GM18909 (cell line): ENCODE measurements at regions not wholly inside any gene's neighbourhood (a gene's known extent, or its start where the extent isn't known, plus 50 kb on each side); places are given as distances from the start of the nearest gene placed in this dataset.

Source experiments
- ATAC-seq: cut with Tn5 transposase; IDR thresholded peaks from one replicate; pipeline ENCODE4 v1.9.1; 2021; ENCODE audit warnings: mild to moderate bottlenecking; ENCODE audit not compliant: unreplicated experiment, poor library complexity

DNA sequence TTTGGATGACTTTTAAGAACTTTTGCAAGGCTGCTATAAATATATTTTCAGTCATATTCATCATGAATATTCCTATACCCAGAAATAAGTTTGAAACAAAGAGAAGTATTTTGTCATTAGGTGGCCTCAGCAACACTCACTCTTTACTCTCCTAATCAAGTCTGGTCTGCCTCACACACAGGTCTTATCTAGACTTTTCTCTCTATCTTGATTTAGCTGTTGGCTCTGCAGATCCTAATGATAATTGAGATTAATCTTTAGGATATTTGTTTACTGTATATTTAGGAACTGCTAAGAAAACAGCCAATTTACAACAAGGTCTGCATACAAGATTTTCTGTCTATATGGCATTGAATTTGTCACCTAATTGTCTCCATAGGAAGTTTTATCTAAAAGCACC is 297.6 kb downstream of the PTEN start:
- no peak for ATAC-seq

DNA sequence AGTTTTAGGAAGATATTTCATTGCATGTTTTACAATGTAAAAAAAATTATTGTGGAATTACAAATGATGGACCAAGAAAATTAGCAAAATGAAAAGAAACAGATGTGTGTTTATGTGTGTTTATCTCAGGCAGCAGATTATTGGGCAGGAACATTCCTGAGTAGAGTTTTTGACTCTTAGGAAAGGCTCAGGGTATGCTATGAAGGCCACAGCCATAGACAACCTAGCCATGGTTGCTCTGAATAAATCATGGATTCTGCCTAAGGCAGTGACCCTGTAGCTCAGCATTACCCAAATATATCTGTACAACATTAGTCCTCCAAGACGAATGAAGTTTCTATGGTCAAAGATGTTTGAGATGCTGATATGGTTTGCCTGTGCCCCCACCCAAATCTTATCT is 298.3 kb downstream of the PTEN start:
- ATAC-seq: no peak

DNA sequence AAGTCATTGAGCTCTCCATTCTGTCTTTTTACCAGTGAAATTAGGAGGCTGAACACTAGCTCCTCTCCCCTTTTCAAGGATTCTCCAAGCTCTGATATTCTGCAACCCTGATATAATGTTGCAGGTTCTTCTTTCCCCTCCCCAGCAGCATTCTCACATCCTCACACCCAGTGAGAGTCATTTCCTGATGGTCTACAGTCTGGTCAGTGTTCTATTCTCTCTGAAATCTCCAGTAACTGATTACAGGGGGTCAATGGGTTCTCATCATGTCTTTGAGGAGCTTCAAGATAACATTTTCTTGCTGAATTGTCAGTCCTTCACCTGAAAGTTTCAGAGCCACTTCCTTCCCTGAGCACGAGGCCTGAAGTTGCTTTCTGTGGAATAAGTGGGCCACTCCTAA is 299.4 kb downstream of the PTEN start:
- no peak for ATAC-seq

DNA sequence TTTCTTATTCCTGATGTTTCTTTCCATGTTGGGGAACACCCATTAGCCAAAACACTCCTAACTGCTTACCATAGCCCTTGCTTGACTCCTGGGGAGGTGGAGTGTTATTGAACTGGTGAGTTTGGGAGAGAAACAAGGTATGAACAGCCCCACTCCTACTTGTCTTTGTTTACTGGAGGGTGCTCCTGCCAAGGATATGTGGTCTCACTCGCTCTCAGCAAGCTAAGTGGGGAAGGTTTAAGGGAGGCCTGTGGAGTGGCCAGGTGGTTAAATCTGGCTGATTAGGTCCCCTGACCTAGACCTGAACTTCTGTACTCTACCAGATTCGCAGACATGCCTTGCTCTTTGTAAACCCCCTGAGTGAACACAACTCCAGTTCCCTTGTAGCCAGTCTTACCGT is 300.1 kb downstream of the PTEN start:
- no peak for ATAC-seq

DNA sequence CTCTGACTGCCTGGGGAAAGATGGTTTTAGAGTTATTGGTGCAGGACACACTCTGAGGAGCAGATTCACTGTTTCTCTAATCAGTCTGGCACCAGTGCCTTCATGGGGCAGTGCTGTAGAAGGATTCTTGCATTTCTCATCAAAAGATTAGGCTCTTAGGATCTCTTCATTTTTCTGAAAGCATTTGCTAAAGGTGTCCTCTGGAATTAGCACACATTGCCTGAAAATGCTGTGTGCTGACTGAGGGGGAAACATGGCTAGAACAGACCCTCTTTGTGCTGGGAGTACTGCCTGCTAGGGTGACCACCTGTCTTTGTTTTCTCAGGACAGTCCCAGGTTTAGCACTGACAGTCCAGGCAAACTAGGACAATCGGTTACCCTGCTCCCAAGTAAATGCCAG is 301.0 kb downstream of the PTEN start:
- ATAC-seq: no peak

DNA sequence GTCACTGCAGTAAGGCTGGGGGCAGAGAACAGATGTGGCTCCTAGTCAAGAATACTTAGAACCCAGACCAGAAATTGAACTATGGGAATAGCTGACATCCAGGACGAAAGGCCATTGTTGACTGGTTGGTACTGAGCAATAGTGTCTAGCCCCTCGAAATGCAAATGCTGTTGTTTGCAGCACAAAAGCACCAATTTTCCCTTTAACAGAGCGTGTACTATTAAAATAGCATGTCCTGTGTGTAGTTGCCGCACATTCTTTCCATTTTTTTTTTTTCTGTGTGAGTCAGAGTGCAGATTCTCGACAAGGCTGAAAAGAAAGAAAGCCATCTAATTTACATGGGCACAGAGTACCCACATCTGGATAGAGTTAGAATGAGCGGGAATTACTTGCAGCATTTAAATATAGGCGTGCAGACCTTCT is 302.4 kb downstream of the PTEN start:
- ATAC-seq: no peak

DNA sequence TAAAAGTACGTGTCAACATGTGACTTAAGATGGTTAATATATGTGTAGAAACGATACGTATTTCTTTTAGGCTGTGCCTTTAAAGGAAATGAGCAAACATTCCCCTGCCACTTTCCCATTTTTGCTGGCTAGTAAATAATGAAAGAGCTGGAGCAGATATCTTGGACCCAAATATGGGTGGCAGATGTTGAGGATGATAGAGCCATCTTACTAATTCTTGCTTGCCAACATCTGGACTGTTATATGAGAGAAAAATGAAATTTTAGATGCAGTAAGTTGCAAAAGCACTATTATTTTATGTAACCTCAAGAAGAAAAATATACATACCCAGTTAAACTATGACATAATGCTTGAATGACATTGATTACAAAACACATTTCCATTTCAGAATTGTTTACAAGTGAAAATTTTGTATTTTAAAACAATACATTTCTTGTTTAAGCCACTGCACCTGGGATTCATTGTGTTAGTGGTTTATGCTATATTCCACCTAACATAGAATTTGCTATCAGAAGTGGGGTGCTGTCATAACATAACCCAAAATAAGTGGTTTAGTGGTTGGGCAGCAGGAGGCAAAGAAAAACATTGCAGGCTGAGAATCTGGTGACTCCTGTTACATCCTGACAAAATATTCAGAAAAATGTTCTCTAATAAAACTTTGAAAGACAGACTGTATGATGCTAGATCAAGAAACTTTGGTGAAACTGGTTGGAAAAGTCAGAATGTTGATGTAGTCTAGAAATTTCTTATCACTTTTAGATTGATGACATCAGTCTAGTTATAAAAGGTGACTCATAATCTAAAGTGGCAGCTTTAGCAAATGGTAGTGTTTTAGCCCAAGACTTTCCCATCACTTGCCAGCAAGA is 305.0 kb downstream of the PTEN start:
- no peak for ATAC-seq

DNA sequence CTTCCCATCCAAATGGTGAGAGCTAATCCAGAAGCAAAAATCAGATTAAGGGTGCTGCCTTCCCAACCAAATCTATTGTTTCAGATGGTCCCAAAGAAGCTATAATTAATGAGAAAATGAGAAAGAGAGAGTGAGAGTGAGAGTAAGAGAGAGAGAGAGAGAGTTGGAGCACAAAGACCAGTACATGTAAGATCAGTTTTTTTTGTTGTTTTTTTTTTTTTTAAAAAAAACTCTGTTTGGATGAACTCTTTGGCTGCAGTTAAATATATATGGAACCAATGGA is 305.6 kb downstream of the PTEN start:
- ATAC-seq: no peak

DNA sequence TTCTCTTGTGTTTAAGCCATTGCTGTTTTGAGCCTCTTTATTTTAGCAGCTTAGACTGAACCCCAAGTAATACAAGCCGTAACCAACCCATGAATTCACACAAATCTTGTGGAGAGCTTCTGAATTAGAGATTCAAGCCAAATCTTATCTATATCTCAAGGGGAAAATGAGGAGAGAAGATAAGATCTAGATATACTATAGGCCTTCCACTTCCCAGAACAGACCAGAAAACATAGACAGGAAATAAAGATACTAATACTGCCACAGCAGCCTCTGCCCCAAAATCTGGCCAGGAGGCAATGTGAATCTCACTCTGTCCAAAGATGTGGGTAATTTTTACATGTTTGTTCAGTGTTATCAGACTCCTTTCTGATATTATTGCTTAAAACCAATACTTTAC is 307.2 kb downstream of the PTEN start:
- ATAC-seq: no peak

DNA sequence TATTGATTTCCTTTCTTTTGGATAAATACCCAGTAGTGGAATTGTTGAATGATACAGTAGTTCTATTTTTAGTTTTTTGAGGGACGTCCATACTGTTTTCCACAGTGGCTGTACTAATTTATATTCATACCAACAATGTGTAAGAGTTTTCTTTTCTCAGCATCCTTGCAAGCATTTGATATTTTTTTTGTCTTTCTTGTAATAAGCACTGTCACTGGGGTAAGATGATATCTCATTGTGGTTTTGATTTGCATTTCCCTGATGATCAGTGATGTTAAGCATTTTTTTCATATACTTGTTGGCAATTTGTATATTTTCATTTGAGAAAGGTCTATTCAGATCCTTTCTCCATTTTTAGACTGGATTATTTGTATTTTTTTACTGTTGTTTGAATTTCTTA is 308.7 kb downstream of the PTEN start:
- no peak for ATAC-seq

DNA sequence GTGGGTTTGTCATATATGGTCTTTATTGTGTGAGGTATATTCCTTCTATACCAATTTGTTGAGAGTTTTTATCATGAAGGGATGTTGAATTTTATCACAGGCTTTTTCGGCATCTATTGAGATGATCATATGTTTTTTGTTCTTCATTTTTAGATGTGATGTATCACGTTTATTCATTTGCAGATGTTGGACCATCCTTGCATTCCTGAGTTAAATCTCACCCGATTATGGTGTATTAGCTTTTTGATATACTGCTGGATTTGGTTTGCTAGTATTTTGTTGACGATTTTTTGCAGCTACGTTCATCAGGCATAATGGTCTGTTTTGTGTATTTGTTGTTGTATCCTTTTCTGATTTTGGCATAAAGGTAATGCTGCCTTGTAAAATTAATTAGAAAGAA is 311.0 kb downstream of the PTEN start:
- ATAC-seq: no peak

DNA sequence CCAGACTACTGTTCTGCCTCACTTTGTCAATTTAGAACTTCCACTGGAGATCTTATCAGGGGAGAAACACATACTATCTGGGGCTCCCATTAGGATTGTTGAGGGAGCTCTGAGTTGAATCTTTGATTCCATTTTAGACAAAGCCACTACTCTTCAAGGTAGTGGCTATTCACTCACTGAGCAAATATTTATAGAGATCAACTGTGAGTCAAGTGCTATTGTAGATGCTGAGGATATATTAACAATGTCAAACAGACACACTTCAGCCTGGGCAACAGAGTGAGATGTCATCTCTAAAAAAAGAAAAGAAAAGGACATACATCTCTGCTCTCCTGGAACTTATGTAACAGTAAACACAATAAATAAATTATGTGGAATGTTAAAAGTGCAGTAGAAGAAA is 315.3 kb downstream of the PTEN start:
- ATAC-seq: no peak

DNA sequence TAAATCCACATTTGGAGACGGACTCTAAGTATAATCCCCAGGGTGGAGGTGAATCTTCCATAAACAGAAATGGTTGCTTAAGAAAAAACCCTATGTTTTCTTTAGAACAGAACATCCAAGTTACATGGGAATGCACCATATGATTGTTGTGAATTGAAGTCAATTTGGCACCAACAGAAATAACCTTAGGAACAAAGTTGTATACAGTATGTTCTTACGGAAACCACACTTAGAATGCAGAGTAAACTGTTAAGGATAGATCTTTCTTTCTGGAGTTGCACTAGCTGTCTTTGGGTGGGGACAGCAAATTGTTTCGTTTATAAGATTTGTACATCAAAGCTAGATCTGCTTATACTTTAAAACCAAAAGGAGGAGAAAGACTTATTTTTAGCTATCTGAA is 316.4 kb downstream of the PTEN start:
- no peak for ATAC-seq

DNA sequence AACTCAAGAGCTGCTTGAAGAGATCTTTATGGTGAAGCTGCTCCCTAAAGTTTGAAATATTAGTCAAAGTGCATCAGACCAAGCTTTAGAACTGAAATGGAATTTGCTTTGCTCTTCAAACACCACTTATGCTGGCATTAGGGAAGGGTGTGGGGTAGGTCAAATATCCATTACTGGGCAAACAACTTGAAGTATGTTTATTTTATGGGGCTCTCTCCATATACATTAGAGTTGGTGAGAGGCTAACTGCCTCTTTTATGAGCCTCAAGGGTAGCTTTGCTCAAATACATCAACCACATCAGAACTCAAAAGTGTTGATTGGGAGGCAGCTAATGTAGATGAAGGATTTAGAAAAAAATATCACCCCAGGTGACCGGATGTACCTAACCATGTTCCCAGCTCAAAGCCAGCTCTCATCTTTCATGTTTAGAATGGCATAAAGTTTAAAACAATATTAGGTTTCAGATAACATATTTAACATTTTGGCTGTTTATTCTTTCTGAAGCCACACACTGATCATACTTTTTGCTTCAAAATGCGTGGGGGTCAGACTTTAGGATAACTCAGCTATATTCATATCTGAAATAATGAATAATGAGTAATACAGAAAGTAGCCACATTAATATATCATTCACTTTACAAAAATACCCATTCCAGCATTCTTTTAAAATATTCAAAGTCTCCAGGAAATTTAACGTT is 318.6 kb downstream of the PTEN start:
- no peak for ATAC-seq

DNA sequence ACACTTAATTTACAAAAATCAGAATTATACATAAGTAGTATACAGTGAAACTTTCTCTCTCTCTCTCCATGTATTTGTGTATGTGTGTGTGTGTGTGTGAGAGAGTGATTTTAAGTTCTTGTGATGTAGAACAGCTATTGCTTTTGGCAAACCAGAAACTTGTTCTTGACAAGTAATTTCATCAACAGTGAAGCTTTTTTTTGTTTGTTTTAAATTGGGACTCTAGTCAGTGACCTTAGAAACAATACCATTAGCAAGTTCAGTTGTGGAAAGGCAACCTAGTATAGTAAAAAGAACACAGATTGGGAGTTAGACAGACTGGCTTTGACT is 319.1 kb downstream of the PTEN start:
- no peak for ATAC-seq

DNA sequence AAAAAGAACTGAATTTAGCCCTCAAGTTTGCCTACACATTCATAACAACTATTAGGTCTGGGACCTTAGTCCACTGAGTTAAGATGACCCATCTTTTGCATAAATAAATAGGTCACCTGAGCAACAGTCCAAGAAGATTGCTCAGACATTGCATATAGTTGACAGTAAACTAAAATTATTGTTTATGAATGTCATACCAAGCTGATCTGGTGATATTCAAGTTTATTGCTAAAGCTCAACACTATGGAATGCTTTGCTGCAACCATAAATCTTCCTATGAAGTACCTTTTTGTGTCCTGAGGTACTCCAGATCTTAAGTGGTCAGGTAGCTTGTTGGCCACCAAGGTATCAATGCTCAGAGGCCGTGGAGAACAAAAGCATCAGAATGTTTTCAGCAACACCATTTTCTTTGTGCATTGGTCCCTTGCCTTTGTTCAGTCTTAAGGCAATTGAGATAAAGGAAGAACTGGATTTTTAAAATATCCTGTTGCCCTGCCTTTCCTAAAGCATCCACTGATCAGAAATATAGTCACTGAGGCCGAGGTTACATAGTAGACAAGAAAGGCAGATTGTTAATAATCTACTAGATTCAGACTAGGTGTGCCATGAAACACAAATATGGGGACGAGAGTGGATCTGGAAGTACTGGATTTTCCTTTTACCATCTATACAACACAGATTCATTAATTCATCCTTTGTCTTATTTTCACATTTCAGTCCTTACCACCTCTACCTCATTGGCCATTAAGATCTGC is 321.3 kb downstream of the PTEN start:
- ATAC-seq: no peak

DNA sequence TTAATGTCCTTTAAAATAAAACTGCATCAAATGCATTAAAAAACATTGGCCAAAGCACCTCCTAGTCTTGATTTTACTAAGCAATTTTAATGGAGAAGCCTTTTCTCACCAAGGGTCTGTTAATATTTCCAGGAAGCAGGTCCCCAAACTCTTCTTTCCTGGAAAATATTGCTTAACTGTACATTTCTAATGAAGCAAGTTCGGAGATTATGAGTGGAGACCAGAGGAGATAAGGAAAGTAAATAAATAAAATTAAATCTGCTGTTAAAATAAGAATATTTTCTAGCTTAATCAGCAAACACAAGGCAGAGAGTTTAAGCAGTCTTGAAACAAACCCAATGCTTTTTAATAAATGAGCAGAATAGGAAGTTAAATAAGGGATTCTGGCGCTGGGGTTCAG is 322.4 kb downstream of the PTEN start:
- ATAC-seq: no peak

DNA sequence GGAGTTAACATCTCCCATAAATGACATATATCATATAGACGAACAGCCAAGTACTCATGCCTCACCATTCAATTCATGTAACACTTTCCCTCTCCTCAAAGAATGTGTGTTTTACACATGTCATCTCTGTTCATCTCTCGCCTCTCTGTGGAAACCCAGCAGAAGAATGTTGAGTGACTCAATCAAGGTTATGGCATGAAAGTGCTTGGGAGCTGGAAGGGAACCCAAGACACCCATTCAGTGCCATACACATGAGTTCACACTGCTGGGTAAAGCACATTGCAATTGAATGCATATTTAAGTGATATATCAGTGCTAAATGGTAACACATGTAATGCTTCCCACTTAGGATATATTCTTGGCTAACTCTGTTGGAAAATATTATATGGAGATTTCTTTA is 322.9 kb downstream of the PTEN start:
- ATAC-seq: no peak

DNA sequence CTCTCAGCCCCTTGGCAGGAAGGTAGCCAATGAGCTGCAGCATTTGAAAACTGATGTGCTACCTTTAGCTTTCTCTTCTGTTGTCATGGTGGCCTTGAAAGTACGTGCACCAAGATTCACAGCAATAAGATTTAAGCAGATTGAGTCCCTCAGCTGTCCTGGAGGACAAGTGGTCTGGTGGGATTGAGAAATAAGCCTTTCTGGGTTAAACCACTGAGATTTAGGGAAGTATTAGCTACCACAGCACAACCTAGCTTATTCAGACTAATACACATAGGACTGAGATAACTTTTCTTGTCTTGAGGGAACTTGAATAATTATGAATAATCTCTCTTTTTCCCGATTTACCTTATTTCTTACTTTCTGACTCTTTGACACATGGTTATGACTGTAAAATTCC is 324.0 kb downstream of the PTEN start:
- ATAC-seq: no peak

DNA sequence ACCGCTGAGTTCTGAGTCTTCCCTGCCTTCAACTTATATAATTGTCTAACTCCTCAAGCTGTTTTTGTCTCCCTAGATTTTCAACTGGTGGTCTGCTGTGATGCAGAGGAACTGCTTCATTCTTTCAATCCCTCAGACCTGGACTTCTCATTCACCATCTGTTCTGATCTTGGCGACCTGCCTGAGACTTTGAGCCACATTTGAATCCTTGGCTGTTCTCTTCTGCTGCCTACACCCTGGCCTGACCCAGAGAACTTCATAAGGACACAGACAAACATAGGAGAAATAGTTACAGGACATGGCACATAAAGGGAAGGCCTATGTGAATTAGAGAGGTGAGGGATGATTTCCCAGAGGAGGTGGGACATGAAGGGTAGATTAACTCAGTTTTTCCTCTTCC is 326.7 kb downstream of the PTEN start:
- no peak for ATAC-seq

DNA sequence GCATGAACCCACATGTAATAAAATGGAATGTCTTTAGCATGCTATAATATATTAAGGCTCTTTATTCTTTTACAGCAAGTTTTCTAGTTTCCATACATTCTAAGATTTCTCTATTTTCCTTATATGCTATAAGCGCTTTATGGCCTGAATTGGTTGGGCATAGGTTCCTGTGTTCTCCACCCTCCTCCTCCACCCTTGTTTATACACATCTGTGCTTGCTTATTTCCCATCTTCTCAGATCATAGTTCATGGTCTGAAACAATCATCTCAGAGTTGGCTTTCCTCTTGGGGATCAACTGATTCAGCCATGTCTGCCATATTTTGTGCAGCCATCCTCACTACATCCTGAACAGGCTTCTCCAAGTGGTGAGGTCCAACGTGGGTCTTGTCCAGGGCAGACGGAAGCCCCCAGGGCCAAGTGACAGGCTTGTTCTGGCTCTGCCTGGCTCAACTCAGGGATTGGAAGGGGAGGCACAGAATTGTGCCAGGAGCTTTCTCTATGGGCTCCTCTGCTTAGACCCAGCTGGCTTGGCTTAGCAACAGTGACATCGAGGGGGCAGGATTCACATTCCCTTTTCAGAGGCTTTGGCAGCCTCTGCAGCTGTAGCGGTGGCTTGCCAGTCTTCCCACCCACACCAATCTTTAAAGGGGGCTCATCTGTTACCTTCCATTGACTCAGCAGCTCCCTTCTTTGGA is 327.3 kb downstream of the PTEN start:
- ATAC-seq: no peak
